GM12865 (cell line): ENCODE measurements at regions not wholly inside any gene's neighbourhood (a gene's known extent, or its start where the extent isn't known, plus 50 kb on each side); places are given as distances from the start of the nearest gene placed in this dataset.

Source experiments
- DNase-seq: peaks from one replicate; pipeline ENCODE4 v3.0.0; 2010; ENCODE audit warnings: low read depth
- H3K4me3 ChIP-seq: 2 replicates; pipeline ENCODE4 v1.5.1; 2011; ENCODE audit warnings: mild to moderate bottlenecking, low read depth, low read length, control low read depth
- CTCF ChIP-seq: IDR thresholded peaks from 2 replicates; pipeline ENCODE4 v1.5.1; 2011; ENCODE audit warnings: low read length, control low read depth, low read depth, inconsistent platforms; ENCODE audit not compliant: insufficient read depth; ENCODE audit errors: missing control alignments

GRCh38 chr5:125926172-125926571, 497.0 kb upstream of the GRAMD2B start:
- no peak overlapping the region for H3K4me3 ChIP-seq
- peak; percentile 8 for DNase-seq
- TF ChIP-seq CTCF, result no peak

- no peak overlapping the region for H3K4me3 ChIP-seq
- no peak for TF ChIP-seq CTCF
- no peak for DNase-seq
Measured at GRCh38 chr5:125928663-125929062, 494.5 kb upstream of the GRAMD2B start.

DNA sequence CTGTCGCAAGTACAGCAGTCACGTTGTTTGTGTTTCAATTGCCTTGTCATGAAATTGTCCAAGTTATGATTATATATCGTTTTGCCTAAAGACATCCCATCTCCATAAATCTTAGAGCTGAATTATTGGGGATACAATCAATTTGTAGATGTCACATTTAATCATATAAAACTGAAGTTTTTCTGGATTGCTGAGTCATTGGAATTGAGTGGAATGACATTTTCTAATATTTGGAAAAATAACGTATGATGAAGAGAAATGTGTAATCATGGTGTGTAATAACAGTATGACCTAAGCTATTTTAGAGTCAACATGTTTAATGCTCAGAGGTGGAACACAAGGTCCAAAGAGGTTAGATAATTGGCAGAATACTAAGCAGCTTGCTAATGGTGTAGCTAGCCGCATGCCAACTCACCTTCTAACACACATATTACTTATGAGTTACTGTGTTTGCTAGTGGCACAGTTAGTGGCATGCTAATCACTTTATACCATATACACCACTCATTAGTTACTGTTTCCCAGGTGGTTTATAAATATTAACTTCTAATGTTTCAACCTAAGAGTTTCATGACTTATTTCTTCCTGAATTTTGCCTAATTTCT, 473.1 kb upstream of the GRAMD2B start:
- H3K4me3 ChIP-seq, result no peak overlapping the region
- DNase-seq, result no peak
- TF ChIP-seq CTCF, result no peak

GRCh38 chr5:125961150-125961549, 462.1 kb upstream of the GRAMD2B start:
- no peak for TF ChIP-seq CTCF
- no peak overlapping the region for H3K4me3 ChIP-seq
- peak; percentile 79 for DNase-seq

- no peak for TF ChIP-seq CTCF
- DNase-seq, result no peak
- H3K4me3 ChIP-seq, result no peak overlapping the region
Measured at GRCh38 chr5:125965577-125965976, 457.6 kb upstream of the GRAMD2B start.

- no peak for TF ChIP-seq CTCF
- no peak overlapping the region for H3K4me3 ChIP-seq
- no peak for DNase-seq
Measured at GRCh38 chr5:125967576-125967975, 455.6 kb upstream of the GRAMD2B start.
